Kidney (tissue), 13 donors: ENCODE measurements at regions not wholly inside any gene's neighbourhood (a gene's known extent, or its start where the extent isn't known, plus 50 kb on each side); places are given as distances from the start of the nearest gene placed in this dataset.
"Not testable (repeated sequence)": the region's sequence is repeated elsewhere in the genome, so short reads cannot be mapped to it uniquely, and the experiment has no call there.

Experiments used
- DNase-seq, 5 donors: peaks; one replicate each; pipeline ENCODE4 v3.0.0-alpha.2; 2013 to 2020
- FAIRE-seq: peaks from 2 replicates; lab custom pipeline; 2012; peaks lifted over from hg19 to GRCh38; lab: Jason Lieb, UNC
- H3K27ac ChIP-seq, 2 donors: one replicate each; pipeline ENCODE4 v1.7.0; 2013; ENCODE audit warnings: low read depth in 2 of 2, low read length in 2 of 2, inconsistent platforms in 1 of 2
- H3K27me3 ChIP-seq: one replicate; pipeline ENCODE4 v1.7.1; 2013; ENCODE audit warnings: low read length, inconsistent platforms; ENCODE audit not compliant: control insufficient read depth, insufficient read depth
- H3K36me3 ChIP-seq, 3 donors: one replicate each; pipeline versions ENCODE4 v1.7.0 to v1.7.1; 2013; ENCODE audit warnings: low read length in 3 of 3, control low read depth in 1 of 3, inconsistent platforms in 1 of 3; ENCODE audit not compliant: insufficient read depth in 3 of 3, control insufficient read depth in 2 of 3
- H3K4me1 ChIP-seq, 3 donors: one replicate each; pipeline versions ENCODE4 v1.7.0 to v1.7.1; 2013; ENCODE audit warnings: low read length in 3 of 3, inconsistent platforms in 1 of 3, low read depth in 1 of 3; ENCODE audit not compliant: control insufficient read depth in 2 of 3, insufficient read depth in 2 of 3
- H3K4me3 ChIP-seq, 3 donors: one replicate each; pipeline versions ENCODE4 v1.7.0 to v1.8.1; 2013; ENCODE audit warnings: low read length in 3 of 3, control low read depth in 1 of 3, inconsistent platforms in 1 of 3
- H3K9ac ChIP-seq, 3 donors: one replicate each; pipeline versions ENCODE4 v1.7.0 to v1.7.1; 2013; ENCODE audit warnings: low read length in 3 of 3, control low read depth in 1 of 3, inconsistent platforms in 1 of 3
- H3K9me3 ChIP-seq, 3 donors: one replicate each; pipeline versions ENCODE4 v1.7.0 to v1.7.1; 2013; ENCODE audit warnings: low read length in 3 of 3, control low read depth in 1 of 3, inconsistent platforms in 1 of 3; ENCODE audit not compliant: control insufficient read depth in 2 of 3, insufficient read depth in 1 of 3
- CTCF ChIP-seq: IDR thresholded peaks from 3 replicates; pipeline ENCODE4 v1.5.1; 2012; ENCODE audit warnings: mild to moderate bottlenecking, moderate library complexity, borderline replicate concordance; ENCODE audit not compliant: insufficient read depth; ENCODE audit errors: extremely low read depth
- intact Hi-C: fragments of 100-400 bp; cut with DNase I; formaldehyde crosslinking; loops from one replicate; pipeline ENCODE4 v1.11.1; 2022
- donor health status: control.
- donor health status: control.
- donor health status: control.
- donor health status: control.
- donor health status: control.
- donor health status: DM: yes; HTN: yes; CAD: no.
- donor health status: Normal renal cell carcinoma (clear cell type).

GRCh38 chr12:25801734-25802133, 156.7 kb upstream of the RASSF8 start:
- DNase-seq (peak in 2 of 5 donors; percentile 41 to 49), FAIRE-seq (no peak)
- H3K27me3 ChIP-seq: no peaks in the 10 kb centered on the region
- H3K9ac ChIP-seq: no peak overlapping the region
- no peak for TF ChIP-seq CTCF
- no peak overlapping the region for H3K4me3 ChIP-seq
- no peaks in the 10 kb centered on the region for H3K36me3 ChIP-seq
- H3K27ac ChIP-seq: no peak overlapping the region
- no peaks in the 10 kb centered on the region for H3K9me3 ChIP-seq
- H3K4me1 ChIP-seq: no peaks in the 10 kb centered on the region
- intact Hi-C loops: no loop called here

- Histone ChIP-seq H3K9ac (no peak overlapping the region), H3K36me3 (no peaks in the 10 kb centered on the region), H3K27me3 (no peaks in the 10 kb centered on the region), H3K4me3 (no peak overlapping the region), H3K27ac (no peak overlapping the region), H3K9me3 (no peaks in the 10 kb centered on the region), H3K4me1 (no peaks in the 10 kb centered on the region)
- DNase-seq (no peak), FAIRE-seq (no peak)
- no peak for TF ChIP-seq CTCF
- intact Hi-C loops: no loop called here
Measured at GRCh38 chr12:25802143-25802542, 156.3 kb upstream of the RASSF8 start.

- H3K4me3 ChIP-seq, H3K27me3 ChIP-seq, FAIRE-seq, DNase-seq, H3K27ac ChIP-seq, H3K36me3 ChIP-seq, H3K9me3 ChIP-seq, H3K4me1 ChIP-seq, intact Hi-C loops, H3K9ac ChIP-seq: not testable (repeated sequence)
Measured at GRCh38 chr12:25803029-25803664, 155.3 kb upstream of the RASSF8 start.

- H3K36me3 ChIP-seq, H3K9ac ChIP-seq, H3K27me3 ChIP-seq, H3K27ac ChIP-seq, H3K4me1 ChIP-seq, H3K4me3 ChIP-seq, FAIRE-seq, DNase-seq, H3K9me3 ChIP-seq, intact Hi-C loops: not testable (repeated sequence)
Measured at GRCh38 chr12:25804286-25804685, 154.2 kb upstream of the RASSF8 start.
